HG03469 (cell line): ENCODE measurements at regions not wholly inside any gene's neighbourhood (a gene's known extent, or its start where the extent isn't known, plus 50 kb on each side); places are given as distances from the start of the nearest gene placed in this dataset.

Experiments used
- ATAC-seq: cut with Tn5 transposase; IDR thresholded peaks from one replicate; pipeline ENCODE4 v1.9.1; 2021; ENCODE audit warnings: mild to moderate bottlenecking, moderate library complexity, moderate number of reproducible peaks; ENCODE audit not compliant: unreplicated experiment

DNA sequence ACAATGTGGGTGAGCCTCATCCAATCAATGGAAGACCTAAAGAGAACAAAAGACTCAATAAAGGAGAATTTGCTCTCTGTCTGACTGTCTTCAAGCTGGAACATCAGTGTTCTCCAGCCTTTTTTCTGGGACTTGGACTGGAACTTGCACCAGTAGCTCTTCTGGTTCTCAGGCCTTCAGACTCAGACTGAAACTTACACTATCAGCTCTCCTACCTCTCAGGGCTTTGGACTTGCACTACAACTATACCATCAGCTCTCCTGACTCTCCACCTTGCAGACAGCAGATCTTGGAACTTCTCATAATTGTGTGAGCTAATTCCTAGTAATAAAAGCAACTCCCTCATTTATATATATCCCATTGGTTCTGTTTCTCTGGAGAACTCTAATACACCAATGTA lies 185.9 kb downstream of the SMIM20 start:
- ATAC-seq: no peak

- ATAC-seq: no peak
Observed at GRCh38 chr4:26101011-26101410, 187.0 kb downstream of the SMIM20 start.

DNA sequence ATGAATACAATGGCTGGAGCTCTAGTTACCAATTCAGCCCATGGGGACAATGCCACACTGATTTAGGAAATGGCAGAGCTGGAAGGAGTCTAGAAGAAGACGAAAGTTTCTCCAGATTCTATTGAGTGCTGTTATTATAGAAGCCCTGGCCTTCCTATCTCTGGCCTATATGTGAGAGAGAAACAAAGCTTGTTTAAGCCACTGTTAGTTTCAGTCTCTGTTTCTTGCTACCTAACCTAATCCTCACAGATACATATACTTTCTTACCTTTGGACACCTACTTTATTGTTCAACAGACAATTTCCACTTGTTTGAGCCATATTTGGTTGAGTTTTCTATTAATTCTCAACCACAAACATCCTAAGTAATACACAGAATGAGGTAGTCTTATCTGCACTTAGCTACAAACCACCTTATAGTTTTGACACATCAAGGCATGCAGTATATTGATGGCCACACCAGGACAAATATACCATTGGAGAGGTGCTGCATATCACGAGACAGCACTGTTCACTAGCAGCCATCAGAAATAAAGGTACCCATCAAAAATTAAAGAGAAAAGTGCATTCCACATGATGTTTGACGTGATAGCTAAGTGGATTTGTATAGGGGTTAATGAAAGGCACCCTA lies 190.2 kb downstream of the SMIM20 start:
- no peak for ATAC-seq

DNA sequence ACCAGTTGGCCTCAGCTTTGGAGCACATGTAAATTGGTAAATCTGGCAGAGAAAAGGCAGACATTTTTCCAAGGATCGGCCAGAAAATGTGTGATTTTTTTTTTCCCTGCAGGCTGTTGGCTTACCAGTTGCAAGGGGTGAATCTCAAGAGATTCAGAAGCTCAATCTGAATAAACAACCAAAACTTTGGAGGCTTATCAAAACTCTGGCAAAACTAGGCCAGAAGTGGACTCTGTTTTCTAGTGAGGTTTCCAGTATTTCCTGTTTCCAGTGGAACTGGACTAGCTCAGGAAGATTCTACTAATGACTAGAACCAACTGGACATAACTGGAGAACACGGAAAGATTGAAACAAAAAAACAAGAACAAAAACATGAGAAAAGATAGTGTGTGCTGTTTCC lies 191.3 kb downstream of the SMIM20 start:
- ATAC-seq: no peak

- ATAC-seq: no peak
Observed at GRCh38 chr4:26105815-26106699, 192.0 kb downstream of the SMIM20 start.

DNA sequence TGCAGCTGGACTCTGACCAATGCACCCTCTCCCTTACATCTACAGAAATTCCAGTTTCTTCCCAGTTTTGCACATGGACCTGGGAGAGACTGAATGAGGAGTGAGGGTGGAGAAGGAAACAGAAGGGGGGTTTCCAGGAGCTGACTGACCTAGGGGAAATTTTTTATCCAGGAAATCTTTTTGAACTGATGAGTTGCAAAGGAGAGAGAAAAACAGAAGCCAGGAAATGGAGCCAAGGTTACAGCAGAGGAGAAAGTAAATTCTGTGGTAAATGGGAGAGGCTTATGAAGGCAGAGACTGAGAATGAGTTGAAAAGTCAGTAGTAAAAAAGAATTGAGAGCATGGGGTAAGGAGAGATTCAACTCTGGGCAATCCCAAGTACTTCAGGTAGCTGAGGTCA lies 192.8 kb downstream of the SMIM20 start:
- no peak for ATAC-seq

DNA sequence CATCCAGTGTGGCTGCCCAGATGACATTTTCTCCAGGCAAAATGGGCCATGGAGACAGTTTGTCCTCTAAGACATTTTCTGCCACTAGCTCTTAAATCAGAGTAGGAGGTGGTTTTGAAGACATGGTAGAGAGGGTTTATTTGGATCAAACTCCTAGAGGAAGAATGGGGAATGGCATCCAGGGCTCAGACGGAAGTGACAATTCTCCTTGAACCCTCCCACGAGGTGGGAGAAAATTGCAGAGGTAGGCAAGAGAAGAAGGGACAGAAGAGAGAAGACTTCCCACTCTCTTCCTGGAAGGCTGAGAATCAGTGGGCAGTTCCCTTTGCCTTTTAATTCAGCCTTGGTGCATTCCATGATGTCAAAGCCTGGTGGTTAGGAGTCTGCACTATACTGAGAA lies 194.0 kb downstream of the SMIM20 start:
- ATAC-seq: no peak

DNA sequence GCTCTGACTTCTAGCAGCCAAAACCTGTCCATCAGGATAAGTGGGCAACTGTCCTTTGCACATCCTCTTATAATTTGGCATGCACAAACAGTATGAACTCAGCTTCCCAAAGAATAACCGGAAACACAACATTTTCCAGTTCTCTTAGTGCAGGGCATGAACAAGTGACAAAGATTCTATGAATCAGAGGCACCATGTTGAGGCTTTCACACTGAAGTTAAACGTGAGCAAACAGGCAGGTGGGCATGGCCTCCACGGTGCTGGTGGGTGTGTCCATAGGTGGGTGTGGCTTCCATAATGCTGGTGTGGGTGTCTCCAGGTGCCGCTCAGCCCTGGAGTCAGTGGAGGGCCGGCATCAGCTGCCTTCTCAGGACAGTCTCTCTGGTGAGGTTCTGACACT lies 196.5 kb downstream of the SMIM20 start:
- ATAC-seq: no peak

DNA sequence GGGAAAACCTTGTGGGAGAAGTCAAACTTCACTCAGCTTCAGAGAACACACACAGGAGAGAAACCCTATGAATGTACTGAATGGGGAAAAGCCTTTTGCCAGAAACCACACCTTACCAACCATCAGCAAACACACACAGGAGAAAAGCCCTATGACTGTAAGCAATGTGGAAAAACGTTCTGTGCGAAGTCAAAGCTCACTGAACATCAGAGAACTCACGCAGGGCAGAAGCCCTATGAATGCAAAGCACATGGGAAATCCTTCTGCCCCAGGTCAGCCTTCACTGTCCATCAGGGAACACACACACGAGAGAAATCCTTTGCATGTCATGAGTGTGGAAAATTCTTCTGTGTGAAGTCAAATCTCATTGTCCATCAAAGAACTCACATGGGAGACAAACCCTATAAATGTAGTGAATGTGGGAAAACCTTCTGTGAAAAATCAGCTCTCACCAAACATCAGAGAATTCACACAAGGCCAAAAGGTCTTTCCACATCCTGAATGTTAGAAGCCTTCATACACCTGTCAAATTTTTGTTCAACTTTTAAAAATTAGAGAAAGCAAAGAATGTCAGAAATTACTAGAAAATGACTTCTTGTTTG lies 199.4 kb downstream of the SMIM20 start:
- no peak for ATAC-seq

GRCh38 chr4:26116057-26116456 lies 202.0 kb downstream of the SMIM20 start:
- ATAC-seq: no peak

- no peak for ATAC-seq
Observed at GRCh38 chr4:26120098-26120825, 200.6 kb upstream of the RBPJ start.

GRCh38 chr4:26122690-26123089 lies 198.1 kb upstream of the RBPJ start:
- no peak for ATAC-seq

- ATAC-seq: no peak
Observed at GRCh38 chr4:26124753-26125321, 196.0 kb upstream of the RBPJ start.

GRCh38 chr4:26126143-26126718 lies 194.6 kb upstream of the RBPJ start:
- ATAC-seq: peak; percentile 55

GRCh38 chr4:26126994-26127393 lies 193.8 kb upstream of the RBPJ start:
- no peak for ATAC-seq

- ATAC-seq: no peak
Observed at GRCh38 chr4:26127851-26128337, 192.9 kb upstream of the RBPJ start.

- peak; percentile 65 for ATAC-seq
Observed at GRCh38 chr4:26130173-26130572, 190.6 kb upstream of the RBPJ start.

- no peak for ATAC-seq
Observed at GRCh38 chr4:26130841-26131432, 189.9 kb upstream of the RBPJ start.

DNA sequence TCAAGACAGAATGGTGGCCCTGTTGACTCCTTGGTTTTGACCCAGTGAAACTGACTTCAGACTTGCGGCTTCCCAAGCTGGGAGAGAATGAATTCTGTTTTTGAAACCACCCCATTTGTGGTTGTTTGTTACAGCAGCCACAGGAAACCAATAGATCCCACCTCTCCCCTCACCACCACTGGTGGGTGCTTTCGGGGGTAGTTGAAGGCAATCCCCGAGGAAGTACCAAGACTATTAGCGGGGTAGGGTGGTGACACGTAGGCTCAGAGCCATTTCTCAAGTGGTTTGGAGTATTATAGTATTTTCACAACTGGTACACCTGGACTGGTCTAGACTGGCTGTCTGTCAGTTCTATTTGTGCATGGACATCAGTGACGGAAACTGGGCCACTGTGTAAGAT lies 189.1 kb upstream of the RBPJ start:
- ATAC-seq: peak; percentile 31

DNA sequence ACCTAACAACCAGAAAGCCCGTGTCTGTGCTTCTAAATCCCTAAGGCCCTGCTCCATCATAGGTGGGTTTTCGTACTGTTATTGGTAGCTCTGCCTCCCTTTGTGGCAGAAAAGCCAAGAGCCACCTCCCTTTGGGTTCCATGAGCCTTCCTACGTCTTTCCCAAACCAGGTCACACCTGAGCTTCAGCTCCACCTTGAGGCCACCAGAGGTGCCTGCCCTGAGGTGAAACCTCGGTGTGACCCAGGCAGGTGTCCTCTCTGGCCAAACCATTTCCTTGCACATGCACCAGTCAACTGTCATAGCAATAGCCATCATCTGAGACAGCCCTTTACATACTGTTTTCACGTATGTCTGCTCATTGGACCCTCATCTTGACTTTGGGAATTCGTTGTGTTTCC lies 188.0 kb upstream of the RBPJ start:
- ATAC-seq: no peak
